ENCODE measurements at regions not wholly inside any gene's neighbourhood (a gene's known extent, or its start where the extent isn't known, plus 50 kb on each side); places are given as distances from the start of the nearest gene placed in this dataset.

- TF ChIP-seq CTCF (IDR thresholded peaks at IDR 0.05) (no peak), ZFX (IDR thresholded peaks at IDR 0.05; ENCODE audit: borderline replicate concordance) (no peak)
- H3K27ac ChIP-seq = no peak overlapping the region
Measured at GRCh38 chr2:4134551-4135550, 431.5 kb downstream of the DCDC2C start.

GRCh38 chr2:4135765-4136164 is 432.4 kb downstream of the DCDC2C start:
- TF ChIP-seq CTCF (IDR thresholded peaks at IDR 0.05) (no peak), ZFX (IDR thresholded peaks at IDR 0.05; ENCODE audit: borderline replicate concordance) (no peak)
- no peak overlapping the region for H3K27ac ChIP-seq

GRCh38 chr2:4139316-4139715 is 435.9 kb downstream of the DCDC2C start:
- TF ChIP-seq ZFX (IDR thresholded peaks at IDR 0.05; ENCODE audit: borderline replicate concordance) = no peak
- no peak for TF ChIP-seq CTCF (IDR thresholded peaks at IDR 0.05)
- H3K27ac ChIP-seq = no peak overlapping the region

- H3K27ac ChIP-seq = no peak overlapping the region
- TF ChIP-seq CTCF (IDR thresholded peaks at IDR 0.05) (no peak), ZFX (IDR thresholded peaks at IDR 0.05; ENCODE audit: borderline replicate concordance) (no peak)
Measured at GRCh38 chr2:4139731-4140130, 436.4 kb downstream of the DCDC2C start.

GRCh38 chr2:4140281-4140970 is 437.1 kb downstream of the DCDC2C start:
- no peak overlapping the region for H3K27ac ChIP-seq
- TF ChIP-seq CTCF (IDR thresholded peaks at IDR 0.05) (no peak), ZFX (IDR thresholded peaks at IDR 0.05; ENCODE audit: borderline replicate concordance) (no peak)

- no peak for TF ChIP-seq ZFX (IDR thresholded peaks at IDR 0.05; ENCODE audit: borderline replicate concordance)
- H3K27ac ChIP-seq = no peak overlapping the region
Measured at GRCh38 chr2:4144731-4145130, 441.4 kb downstream of the DCDC2C start.

GRCh38 chr2:4151521-4151920 is 448.1 kb downstream of the DCDC2C start:
- TF ChIP-seq CTCF (IDR thresholded peaks at IDR 0.05) (no peak), ZFX (IDR thresholded peaks at IDR 0.05; ENCODE audit: borderline replicate concordance) (no peak)
- no peak overlapping the region for H3K27ac ChIP-seq
